ENCODE measurements at regions not wholly inside any gene's neighbourhood (a gene's known extent, or its start where the extent isn't known, plus 50 kb on each side); places are given as distances from the start of the nearest gene placed in this dataset.

DNA sequence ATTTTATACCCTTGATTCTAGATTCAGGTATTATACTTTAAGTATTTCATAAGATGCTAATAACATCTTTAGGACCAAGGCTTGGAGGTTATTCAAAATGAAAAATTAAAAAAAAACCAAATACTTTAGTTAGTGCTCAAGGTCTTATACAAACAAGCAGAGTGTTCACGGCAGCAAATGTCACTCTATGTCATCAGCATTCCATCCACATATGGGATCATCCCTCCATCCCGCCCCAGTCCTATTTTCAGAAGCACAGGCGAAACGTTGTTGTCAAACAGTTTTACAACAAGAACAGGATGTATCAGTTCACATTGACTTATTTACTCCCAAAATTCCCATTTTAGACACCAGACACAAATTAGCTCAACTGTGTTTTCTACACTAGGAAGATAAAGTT is 83.7 kb downstream of the DSEL start:
- H3K9ac ChIP-seq (ENCODE audit: low read depth in 1 of 2, low read length in 2 of 2) = no peak overlapping the region
- H3K4me3 ChIP-seq (ENCODE audit: low read depth in 1 of 3, low read length in 3 of 3) = no peak overlapping the region
- H3K4me1 ChIP-seq (ENCODE audit: control insufficient read depth in 4 of 4, insufficient read depth in 4 of 4, low read length in 3 of 4) = no peaks in the 10 kb centered on the region
- TF ChIP-seq JUND (IDR thresholded peaks at IDR 0.05) (no peak), FOXA1 (IDR thresholded peaks at IDR 0.05) (no peak), TAF1 (conservative IDR thresholded peaks at IDR 0.05) (no peak), HNF4A (conservative IDR thresholded peaks at IDR 0.05) (no peak), RAD21 (IDR thresholded peaks at IDR 0.05) (no peak), FOXA2 (IDR thresholded peaks at IDR 0.05) (no peak), HNF4G (IDR thresholded peaks at IDR 0.05) (no peak), EGR1 (IDR thresholded peaks at IDR 0.05; ENCODE audit: low read depth in 2 of 2) (no peak), MAX (IDR thresholded peaks at IDR 0.05) (no peak), GABPA (IDR thresholded peaks at IDR 0.05 in 1 of 2, conservative IDR thresholded peaks at IDR 0.05 in 1 of 2) (no peak)
- no peak for DNase-seq (ENCODE audit: low spot score)
- no peaks in the 10 kb centered on the region for H3K36me3 ChIP-seq (ENCODE audit: control insufficient read depth in 4 of 4, insufficient read depth in 3 of 4, low read depth in 1 of 4, low read length in 3 of 4)
- H3K27me3 ChIP-seq (ENCODE audit: control insufficient read depth in 4 of 4, insufficient read depth in 4 of 4, low read length in 3 of 4) = no peaks in the 10 kb centered on the region
- 65% methylated on average over 4 of the region's 4 CpGs for WGBS
- peaks cover 0 to 3% (median 0%) of the 10 kb centered on the region in 4 donors for H3K9me3 ChIP-seq (ENCODE audit: control insufficient read depth in 4 of 4, low read length in 3 of 4)
- no peak overlapping the region for H3K27ac ChIP-seq (ENCODE audit: low read depth in 1 of 2, low read length in 2 of 2)

- TF ChIP-seq, protein P1, sequence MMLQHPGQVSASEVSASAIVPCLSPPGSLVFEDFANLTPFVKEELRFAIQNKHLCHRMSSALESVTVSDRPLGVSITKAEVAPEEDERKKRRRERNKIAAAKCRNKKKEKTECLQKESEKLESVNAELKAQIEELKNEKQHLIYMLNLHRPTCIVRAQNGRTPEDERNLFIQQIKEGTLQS (IDR thresholded peaks at IDR 0.05) = no peak
- TF ChIP-seq, protein P2, sequence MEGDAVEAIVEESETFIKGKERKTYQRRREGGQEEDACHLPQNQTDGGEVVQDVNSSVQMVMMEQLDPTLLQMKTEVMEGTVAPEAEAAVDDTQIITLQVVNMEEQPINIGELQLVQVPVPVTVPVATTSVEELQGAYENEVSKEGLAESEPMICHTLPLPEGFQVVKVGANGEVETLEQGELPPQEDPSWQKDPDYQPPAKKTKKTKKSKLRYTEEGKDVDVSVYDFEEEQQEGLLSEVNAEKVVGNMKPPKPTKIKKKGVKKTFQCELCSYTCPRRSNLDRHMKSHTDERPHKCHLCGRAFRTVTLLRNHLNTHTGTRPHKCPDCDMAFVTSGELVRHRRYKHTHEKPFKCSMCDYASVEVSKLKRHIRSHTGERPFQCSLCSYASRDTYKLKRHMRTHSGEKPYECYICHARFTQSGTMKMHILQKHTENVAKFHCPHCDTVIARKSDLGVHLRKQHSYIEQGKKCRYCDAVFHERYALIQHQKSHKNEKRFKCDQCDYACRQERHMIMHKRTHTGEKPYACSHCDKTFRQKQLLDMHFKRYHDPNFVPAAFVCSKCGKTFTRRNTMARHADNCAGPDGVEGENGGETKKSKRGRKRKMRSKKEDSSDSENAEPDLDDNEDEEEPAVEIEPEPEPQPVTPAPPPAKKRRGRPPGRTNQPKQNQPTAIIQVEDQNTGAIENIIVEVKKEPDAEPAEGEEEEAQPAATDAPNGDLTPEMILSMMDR (IDR thresholded peaks at IDR 0.05; ENCODE audit: low read depth, low read length, missing input control) = no peak
- no peak for TF ChIP-seq EGR1 (IDR thresholded peaks at IDR 0.05; ENCODE audit: low read depth in 2 of 2)
- TF ChIP-seq HNF4A (conservative IDR thresholded peaks at IDR 0.05) = no peak
- no peak for TF ChIP-seq RAD21 (IDR thresholded peaks at IDR 0.05)
- TF ChIP-seq JUND (IDR thresholded peaks at IDR 0.05) = no peak
- no peak for TF ChIP-seq NR2F2 (IDR thresholded peaks at IDR 0.05)
- TF ChIP-seq SP1 (IDR thresholded peaks at IDR 0.05) = no peak
- no peak for TF ChIP-seq MAX (IDR thresholded peaks at IDR 0.05)
- TF ChIP-seq HNF4G (IDR thresholded peaks at IDR 0.05) = no peak
- no peak for TF ChIP-seq FOXA1 (IDR thresholded peaks at IDR 0.05)
- TF ChIP-seq, protein P3, sequence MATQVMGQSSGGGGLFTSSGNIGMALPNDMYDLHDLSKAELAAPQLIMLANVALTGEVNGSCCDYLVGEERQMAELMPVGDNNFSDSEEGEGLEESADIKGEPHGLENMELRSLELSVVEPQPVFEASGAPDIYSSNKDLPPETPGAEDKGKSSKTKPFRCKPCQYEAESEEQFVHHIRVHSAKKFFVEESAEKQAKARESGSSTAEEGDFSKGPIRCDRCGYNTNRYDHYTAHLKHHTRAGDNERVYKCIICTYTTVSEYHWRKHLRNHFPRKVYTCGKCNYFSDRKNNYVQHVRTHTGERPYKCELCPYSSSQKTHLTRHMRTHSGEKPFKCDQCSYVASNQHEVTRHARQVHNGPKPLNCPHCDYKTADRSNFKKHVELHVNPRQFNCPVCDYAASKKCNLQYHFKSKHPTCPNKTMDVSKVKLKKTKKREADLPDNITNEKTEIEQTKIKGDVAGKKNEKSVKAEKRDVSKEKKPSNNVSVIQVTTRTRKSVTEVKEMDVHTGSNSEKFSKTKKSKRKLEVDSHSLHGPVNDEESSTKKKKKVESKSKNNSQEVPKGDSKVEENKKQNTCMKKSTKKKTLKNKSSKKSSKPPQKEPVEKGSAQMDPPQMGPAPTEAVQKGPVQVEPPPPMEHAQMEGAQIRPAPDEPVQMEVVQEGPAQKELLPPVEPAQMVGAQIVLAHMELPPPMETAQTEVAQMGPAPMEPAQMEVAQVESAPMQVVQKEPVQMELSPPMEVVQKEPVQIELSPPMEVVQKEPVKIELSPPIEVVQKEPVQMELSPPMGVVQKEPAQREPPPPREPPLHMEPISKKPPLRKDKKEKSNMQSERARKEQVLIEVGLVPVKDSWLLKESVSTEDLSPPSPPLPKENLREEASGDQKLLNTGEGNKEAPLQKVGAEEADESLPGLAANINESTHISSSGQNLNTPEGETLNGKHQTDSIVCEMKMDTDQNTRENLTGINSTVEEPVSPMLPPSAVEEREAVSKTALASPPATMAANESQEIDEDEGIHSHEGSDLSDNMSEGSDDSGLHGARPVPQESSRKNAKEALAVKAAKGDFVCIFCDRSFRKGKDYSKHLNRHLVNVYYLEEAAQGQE (IDR thresholded peaks at IDR 0.05) = no peak
- TF ChIP-seq TAF1 (conservative IDR thresholded peaks at IDR 0.05) = no peak
- TF ChIP-seq FOXA2 (IDR thresholded peaks at IDR 0.05) = no peak
- TF ChIP-seq RXRA (IDR thresholded peaks at IDR 0.05) = no peak
- TF ChIP-seq, protein P4, sequence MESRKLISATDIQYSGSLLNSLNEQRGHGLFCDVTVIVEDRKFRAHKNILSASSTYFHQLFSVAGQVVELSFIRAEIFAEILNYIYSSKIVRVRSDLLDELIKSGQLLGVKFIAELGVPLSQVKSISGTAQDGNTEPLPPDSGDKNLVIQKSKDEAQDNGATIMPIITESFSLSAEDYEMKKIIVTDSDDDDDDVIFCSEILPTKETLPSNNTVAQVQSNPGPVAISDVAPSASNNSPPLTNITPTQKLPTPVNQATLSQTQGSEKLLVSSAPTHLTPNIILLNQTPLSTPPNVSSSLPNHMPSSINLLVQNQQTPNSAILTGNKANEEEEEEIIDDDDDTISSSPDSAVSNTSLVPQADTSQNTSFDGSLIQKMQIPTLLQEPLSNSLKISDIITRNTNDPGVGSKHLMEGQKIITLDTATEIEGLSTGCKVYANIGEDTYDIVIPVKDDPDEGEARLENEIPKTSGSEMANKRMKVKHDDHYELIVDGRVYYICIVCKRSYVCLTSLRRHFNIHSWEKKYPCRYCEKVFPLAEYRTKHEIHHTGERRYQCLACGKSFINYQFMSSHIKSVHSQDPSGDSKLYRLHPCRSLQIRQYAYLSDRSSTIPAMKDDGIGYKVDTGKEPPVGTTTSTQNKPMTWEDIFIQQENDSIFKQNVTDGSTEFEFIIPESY (IDR thresholded peaks at IDR 0.05) = no peak
- no peak for TF ChIP-seq GABPA (IDR thresholded peaks at IDR 0.05 in 1 of 2, conservative IDR thresholded peaks at IDR 0.05 in 1 of 2)
- TF ChIP-seq YY1 (IDR thresholded peaks at IDR 0.05) = no peak
These were observed 87.7 kb downstream of the DSEL start for GRCh38 chr18:67428805-67429204.

More at GRCh38 chr18:67428805-67429204, 87.7 kb downstream of the DSEL start:
- Histone ChIP-seq H3K9me3 (ENCODE audit: control insufficient read depth in 4 of 4, low read length in 3 of 4) (peaks cover 0 to 3% (median 0%) of the 10 kb centered on the region in 4 donors), H3K36me3 (ENCODE audit: control insufficient read depth in 4 of 4, insufficient read depth in 3 of 4, low read depth in 1 of 4, low read length in 3 of 4) (no peaks in the 10 kb centered on the region), H3K27ac (ENCODE audit: low read depth in 1 of 2, low read length in 2 of 2) (no peak overlapping the region), H3K4me3 (ENCODE audit: low read depth in 1 of 3, low read length in 3 of 3) (no peak overlapping the region), H3K27me3 (ENCODE audit: control insufficient read depth in 4 of 4, insufficient read depth in 4 of 4, low read length in 3 of 4) (peaks cover 0 to 3% (median 0%) of the 10 kb centered on the region in 4 donors), H3K9ac (ENCODE audit: low read depth in 1 of 2, low read length in 2 of 2) (no peak overlapping the region), H3K4me1 (ENCODE audit: control insufficient read depth in 4 of 4, insufficient read depth in 4 of 4, low read length in 3 of 4) (peaks cover 0 to 2% (median 0%) of the 10 kb centered on the region in 4 donors)
- WGBS = 82% methylated on average over 2 of the region's 2 CpGs
- DNase-seq (ENCODE audit: low spot score) = no peak

Measured in liver (tissue), 8 donors.